ENCODE measurements at regions not wholly inside any gene's neighbourhood (a gene's known extent, or its start where the extent isn't known, plus 50 kb on each side); places are given as distances from the start of the nearest gene placed in this dataset.
"Not testable (repeated sequence)": the region's sequence is repeated elsewhere in the genome, so short reads cannot be mapped to it uniquely, and the experiment has no call there.

DNA sequence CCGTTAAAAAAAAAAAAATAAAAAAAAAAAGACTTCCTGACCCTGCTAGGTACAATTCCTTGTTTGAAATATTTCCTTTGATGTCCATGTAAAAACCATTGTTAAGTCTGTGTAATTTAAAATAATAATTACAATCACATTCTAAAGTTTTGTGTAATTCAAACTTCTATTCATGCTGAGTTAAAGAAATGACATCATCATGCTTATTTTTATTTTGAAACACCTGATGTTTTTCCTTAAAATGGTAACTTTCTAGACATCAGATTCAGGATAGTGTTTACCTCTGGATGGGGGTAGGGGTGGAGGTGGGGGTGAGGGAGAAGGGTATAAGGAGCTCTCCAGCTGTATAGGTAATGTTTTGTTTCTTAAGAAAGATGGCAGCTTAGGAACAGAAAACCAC lies 92.8 kb downstream of the ADCYAP1 start:
- DNase-seq (ENCODE audit: low read depth) = no peak

DNA sequence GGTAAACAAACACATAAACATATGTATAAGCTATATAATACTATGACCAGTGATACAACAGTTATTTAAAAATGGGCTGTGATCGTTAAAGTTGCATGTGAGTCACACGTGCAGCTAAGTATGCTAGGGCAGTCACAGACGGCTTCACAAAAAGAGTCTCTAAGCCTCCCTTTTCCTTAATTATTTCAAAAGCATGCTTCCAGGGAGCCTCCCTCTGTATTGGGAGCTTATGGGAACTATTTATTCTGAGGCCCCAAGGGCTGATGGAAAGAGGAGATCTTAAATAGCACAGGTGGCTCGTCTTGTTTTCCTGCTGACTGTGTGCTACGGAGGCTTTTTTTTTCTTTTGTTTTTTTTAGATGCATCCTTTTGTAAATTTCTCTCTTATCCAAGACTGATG lies 94.3 kb downstream of the ADCYAP1 start:
- no peak for DNase-seq (ENCODE audit: low read depth)

- no peak for DNase-seq (ENCODE audit: low read depth)
These were observed 98.0 kb downstream of the ADCYAP1 start for GRCh38 chr18:1002653-1003178.

DNA sequence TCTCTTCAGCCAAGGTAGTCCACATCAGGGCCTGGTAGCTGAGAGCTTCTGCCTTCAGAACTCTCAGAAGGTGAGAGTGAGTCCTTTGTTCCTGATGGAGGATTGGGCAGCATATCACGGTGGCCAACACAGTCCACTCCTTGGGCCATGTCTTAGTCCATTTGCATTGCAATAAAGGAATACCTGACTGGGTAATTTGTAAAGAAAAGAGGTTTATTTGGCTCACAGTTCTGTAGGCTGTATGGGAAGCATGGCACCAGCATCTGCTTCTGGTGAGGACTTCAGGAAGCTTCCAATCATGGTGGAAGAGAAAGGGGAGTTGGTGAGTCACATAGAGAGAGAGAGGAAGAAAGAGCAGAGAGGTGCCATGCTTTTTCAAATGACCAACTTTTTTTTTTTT lies 98.8 kb downstream of the ADCYAP1 start:
- DNase-seq (ENCODE audit: low read depth) = no peak

DNA sequence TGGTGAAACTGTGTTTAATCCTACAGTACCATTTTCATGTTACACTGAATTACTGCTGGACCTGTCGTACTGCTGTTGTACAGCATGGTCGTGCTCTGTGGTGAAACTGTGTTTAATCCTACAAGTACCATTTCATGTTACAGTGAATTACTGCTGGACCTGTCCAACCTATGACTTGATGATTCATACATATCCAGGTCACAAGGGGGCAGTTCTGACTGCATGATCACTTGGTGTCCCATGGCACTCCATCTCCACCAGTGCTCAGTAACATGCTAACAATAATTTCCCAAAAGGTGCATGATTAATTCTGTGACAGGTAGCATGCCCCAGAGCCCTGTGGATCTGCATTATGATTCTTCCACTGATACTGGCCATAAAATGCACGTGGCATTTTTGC lies 101.6 kb downstream of the ADCYAP1 start:
- no peak for DNase-seq (ENCODE audit: low read depth)

DNA sequence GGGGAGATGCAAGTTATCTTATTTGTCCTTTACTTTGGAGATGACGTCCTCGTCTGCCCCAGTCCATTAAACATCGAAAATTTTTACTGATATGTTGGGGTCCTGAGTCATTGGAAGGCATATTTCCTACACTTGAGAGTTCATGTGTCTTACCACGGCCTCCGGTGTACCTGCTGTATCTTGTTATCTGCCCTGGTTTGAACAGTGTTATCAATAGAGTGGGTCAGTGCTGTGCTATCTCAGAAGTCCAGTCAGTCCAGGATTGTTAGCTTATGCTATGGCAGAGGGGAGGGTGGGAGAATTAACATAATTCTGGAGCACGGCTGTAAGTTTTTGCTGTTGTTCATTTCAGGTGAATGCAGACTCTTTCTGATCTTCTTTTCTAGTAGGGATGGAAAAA lies 102.3 kb downstream of the ADCYAP1 start:
- DNase-seq (ENCODE audit: low read depth) = no peak

- DNase-seq (ENCODE audit: low read depth) = no peak
These were observed 106.7 kb downstream of the ADCYAP1 start for GRCh38 chr18:1011349-1011748.

DNA sequence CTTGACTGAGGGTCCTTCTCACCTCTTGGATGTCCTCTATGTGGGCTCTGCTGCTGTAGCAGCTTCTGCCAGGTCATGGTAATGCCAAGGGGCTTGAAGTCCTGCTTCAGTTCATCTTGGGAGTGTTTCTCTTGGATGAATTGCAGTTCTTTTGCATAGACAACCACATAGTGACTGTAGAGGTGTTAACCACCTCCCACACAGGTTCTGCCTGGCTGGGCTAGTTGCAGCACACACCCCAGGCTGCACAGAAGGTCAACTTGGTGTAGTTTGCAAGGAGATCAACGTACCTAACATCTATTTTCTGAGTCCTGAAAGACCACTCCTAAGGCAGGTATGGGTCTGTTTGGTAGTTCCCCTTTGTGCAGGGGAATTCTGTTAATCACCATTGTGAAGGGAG lies 108.1 kb downstream of the ADCYAP1 start:
- no peak for DNase-seq (ENCODE audit: low read depth)

GRCh38 chr18:1013951-1014350 lies 109.3 kb downstream of the ADCYAP1 start:
- DNase-seq (ENCODE audit: low read depth) = no peak

DNA sequence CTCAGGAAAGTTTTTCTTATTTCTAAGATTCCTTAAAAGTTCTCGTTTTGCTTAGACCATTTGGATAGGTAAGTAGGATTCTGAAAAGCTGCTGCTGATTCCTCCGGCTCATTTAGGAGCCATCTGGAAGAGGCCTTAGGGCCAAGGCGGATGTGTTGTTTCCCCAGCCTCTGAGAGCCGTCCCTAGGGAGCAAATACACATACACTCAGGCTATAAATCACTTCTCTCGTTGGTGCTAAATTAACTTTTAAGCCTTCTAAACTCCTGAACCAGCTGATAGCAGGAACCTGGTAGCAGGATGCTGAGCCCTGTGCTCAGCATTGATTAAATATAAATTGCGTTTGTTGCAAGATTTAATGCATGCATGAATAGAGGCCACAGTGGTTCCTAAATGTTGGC lies 109.8 kb downstream of the ADCYAP1 start:
- no peak for DNase-seq (ENCODE audit: low read depth)

GRCh38 chr18:1014951-1015624 lies 110.4 kb downstream of the ADCYAP1 start:
- DNase-seq (ENCODE audit: low read depth) = no peak

GRCh38 chr18:1015777-1016176 lies 111.1 kb downstream of the ADCYAP1 start:
- DNase-seq (ENCODE audit: low read depth) = no peak

- no peak for DNase-seq (ENCODE audit: low read depth)
These were observed 112.8 kb downstream of the ADCYAP1 start for GRCh38 chr18:1017227-1018058.

DNA sequence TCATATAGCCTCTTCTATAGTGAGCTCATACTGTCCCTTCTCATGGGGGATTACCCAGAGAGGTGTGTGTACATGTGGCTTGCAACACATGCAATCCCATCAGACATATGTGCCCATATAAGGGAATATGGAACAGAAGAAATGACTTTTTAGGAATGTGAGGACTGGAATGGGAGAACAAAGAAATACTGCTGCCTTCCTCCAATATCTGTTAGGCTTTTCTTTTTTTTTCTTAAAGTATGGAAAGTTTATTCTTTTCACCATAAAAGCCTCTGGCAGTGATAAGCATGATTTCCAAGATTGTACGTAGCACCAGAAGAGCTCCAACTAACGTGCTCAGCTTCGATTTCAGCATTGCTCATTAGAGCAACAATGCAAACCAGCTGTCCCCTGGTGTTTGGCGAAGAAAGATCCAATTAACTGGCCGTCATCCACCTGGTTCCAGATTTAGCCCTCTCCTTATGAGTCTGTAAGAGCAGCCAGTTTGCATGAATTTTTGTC lies 113.6 kb downstream of the ADCYAP1 start:
- no peak for DNase-seq (ENCODE audit: low read depth)

GRCh38 chr18:1019191-1019590 lies 114.5 kb downstream of the ADCYAP1 start:
- no peak for DNase-seq (ENCODE audit: low read depth)

DNA sequence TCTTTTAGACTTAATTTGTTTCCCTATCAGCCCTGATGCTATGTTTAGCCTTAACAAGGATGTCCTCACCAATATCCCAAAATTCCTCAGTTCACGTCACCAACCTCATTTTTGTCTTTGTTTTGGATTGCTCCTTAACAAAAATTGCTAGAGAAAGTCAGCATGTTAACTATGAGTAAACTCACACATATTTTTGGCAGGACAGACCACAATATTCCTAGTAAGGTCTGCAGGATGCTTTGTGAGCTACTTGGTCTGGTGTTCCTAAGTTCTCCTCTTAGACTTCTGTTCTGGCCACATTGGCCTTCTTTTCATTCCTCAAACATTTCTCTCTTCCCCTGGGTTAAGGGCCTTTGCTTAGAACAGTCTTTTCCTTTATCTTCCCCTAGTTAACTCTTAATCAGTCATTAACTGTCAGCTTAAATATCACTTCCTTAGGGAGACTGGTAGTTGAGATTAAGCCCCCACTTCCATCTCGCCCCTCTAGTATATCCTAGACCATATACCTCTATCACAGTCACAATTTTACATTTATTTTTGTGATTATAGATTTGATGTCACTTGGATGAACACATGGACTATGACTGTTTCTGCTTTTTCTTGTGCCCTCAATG lies 116.2 kb downstream of the ADCYAP1 start:
- no peak for DNase-seq (ENCODE audit: low read depth)

GRCh38 chr18:1026930-1027329 lies 122.3 kb downstream of the ADCYAP1 start:
- no peak for DNase-seq (ENCODE audit: low read depth)

DNA sequence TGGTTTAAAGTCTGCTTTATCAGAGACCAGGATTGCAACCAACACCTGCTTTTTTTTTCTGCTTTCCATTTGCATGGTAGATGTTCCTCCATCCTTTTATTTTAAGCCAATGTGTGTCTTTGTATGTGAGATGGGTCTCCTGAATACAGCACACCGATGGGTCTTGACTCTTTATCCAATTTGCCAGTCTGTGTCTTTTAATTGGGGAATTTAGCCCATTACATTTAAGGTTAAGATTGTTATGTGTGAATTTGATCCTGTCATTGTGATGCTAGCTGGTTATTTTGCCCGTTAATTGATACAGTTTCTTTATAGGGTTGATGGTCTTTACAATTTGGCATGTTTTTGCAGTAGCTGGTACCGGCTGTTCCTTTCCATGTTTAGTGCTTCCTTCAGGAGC lies 128.4 kb downstream of the ADCYAP1 start:
- DNase-seq (ENCODE audit: low read depth) = not testable (repeated sequence)

DNA sequence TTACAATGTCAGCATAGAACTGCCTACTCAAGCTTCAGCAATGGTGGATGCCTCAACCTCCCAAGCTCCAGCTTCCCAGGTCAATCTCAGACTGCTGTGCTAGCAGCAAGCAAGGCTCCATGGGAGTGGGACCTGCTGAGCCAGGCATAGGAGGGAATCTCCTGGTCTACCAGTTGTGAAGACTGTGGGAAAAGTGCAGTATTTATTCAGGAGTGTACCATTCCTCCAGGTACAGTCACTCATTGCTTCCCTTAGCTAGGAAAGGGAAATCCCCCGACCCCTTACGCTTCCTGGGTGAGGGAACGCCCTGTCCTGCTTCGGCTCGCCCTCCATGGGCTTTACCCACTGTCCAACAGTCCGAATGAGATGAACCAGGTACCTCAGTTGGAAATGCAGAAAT lies 130.3 kb downstream of the ADCYAP1 start:
- no peak for DNase-seq (ENCODE audit: low read depth)

DNA sequence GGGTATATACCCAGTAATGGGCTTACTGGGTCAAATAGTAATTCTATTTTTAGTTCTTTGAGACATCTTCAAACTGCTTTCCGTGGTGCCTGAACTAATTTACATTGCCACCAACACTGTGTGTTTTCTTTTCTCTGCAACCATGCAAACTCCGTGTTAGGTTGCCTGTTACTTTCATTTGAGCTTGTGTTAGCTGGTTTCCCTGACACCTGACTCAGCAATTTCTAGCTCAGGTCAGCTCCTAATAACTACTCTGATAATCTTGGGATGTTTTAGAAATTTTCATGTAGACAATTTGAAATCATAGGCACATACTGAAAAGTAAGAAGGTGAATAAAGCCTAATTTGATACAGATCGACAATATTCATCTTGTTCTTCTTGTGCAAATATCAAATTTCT lies 132.3 kb downstream of the ADCYAP1 start:
- DNase-seq (ENCODE audit: low read depth) = no peak

DNA sequence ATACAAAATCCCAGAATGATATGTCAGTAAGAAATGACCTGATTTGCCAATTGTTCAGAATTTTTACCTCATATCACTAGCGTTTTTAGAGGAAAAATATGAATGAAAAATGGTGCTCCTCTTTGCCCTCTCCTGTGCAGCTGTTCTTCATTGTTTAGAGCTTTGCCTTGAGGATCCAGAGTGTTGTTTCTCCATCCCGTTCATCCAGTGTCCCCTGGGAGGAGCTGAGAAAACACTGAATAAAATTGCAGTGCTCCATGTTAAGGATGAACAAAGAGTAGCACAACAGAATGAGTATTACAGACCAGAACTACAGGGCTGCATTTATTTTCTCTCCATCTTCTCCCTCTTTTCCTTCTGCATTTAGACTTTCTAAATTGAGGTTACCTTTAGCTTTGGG lies 133.1 kb downstream of the ADCYAP1 start:
- no peak for DNase-seq (ENCODE audit: low read depth)

- no peak for DNase-seq (ENCODE audit: low read depth)
These were observed 134.8 kb downstream of the ADCYAP1 start for GRCh38 chr18:1039421-1039820.

DNA sequence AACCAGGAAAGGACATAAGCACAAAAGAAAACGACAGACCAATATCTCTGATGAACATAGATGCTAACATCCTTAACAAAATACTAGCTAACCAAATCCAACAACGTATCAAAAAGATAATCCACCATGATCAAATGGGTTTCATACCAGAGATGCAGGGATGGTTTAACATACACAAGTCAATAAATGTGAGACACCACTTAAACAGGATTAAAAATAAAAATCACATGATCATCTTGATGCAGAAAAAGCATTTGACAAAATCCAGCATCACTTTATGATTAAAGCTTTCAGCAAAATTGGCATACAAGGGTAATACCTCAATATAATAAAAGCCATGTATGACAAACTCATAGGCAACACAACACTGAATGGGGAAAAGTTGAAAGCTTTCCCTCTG lies 138.4 kb downstream of the ADCYAP1 start:
- DNase-seq (ENCODE audit: low read depth) = not testable (repeated sequence)

All from non-pigmented ciliary epithelial cell (primary cell).